Pancreas (tissue), 10 donors: ENCODE measurements at regions not wholly inside any gene's neighbourhood (a gene's known extent, or its start where the extent isn't known, plus 50 kb on each side); places are given as distances from the start of the nearest gene placed in this dataset.

Source experiments
- ATAC-seq, 4 donors: fragments of 200-7000 bp; cut with Tn5 transposase; one replicate each; pipeline versions ENCODE4 v1.8.0 to v1.9.1; 2020; ENCODE audit warnings: mild to moderate bottlenecking in 4 of 4, moderate library complexity in 4 of 4
- DNase-seq, 6 donors: peaks; one replicate each; pipeline ENCODE4 v3.0.0-alpha.2; 2020
- FAIRE-seq: peaks from 2 replicates; lab custom pipeline; 2012; peaks lifted over from hg19 to GRCh38; lab: Jason Lieb, UNC
- H3K27ac ChIP-seq, 4 donors: fragments of 200-600 bp; sonication (generic); 1 replicate in 3 of 4; 2 replicates in 1 of 4; pipeline versions ENCODE4 v1.5.0 to v1.8.0; 2020
- H3K27me3 ChIP-seq, 4 donors: fragments of 200-600 bp; one replicate each; pipeline ENCODE4 v1.8.0; 2021
- H3K36me3 ChIP-seq, 3 donors: fragments of 200-600 bp; sonication (generic) in 1 of 3; one replicate each; pipeline versions ENCODE4 v1.5.0 to v1.8.0; 2020 to 2021
- H3K4me1 ChIP-seq, 3 donors: fragments of 200-600 bp; one replicate each; pipeline ENCODE4 v1.8.0; 2021
- H3K4me3 ChIP-seq, 4 donors: fragments of 200-600 bp; sonication (generic) in 2 of 4; one replicate each; pipeline versions ENCODE4 v1.5.0 to v1.8.0; 2020 to 2021
- H3K9me3 ChIP-seq, 4 donors: fragments of 200-600 bp; one replicate each; pipeline ENCODE4 v1.8.0; 2021
- WGBS, 2 donors: extraction: QIAGEN DNeasy Blood & Tissue Kit; methylation state at CpG; one replicate each; pipeline ENCODE4 v1.1.7; 2013; 5-methylcytosine and 5-hydroxymethylcytosine counted together
- intact Hi-C, 3 donors: fragments of 100-400 bp; cut with DNase I; formaldehyde crosslinking; loops; one replicate each; pipeline versions ENCODE4 v1.11.1 to v1.14.2; 2022
- TF ChIP-seq, protein P1 (sequence below), 4 donors: fragments of 200-600 bp; sonication (generic) in 3 of 4; IDR thresholded peaks; one replicate each; pipeline versions ENCODE4 v1.5.0 to v1.8.0; 2021; ENCODE audit warnings: antibody characterized with exemption in 4 of 4
- donor health status: healthy with polysubstance abuse.
- donor health status: DM: no; HTN: no; CAD: no; lungs with moderate emphysema.
- donor health status: DM: no; HTN: no; CAD: no.
- donor health status: control.
- donor health status: control.
- donor health status: Bipolar disorder and iron deficiency.
- donor health status: DM: yes; HTN: yes; CAD: no.
- donor health status: DM: no; HTN: no; CAD: no.
- donor health status: DM: no; HTN: no; CAD: no.
- donor health status: DM: yes; HTN: yes; CAD: no.

- ATAC-seq (no peak), FAIRE-seq (no peak), DNase-seq (no peak)
- H3K9me3 ChIP-seq, result no peaks in the 10 kb centered on the region
- 55 to 75% methylated on average over 4 of the region's 4 CpGs for WGBS, 2 donors
- H3K27ac ChIP-seq, result no peak overlapping the region
- H3K4me3 ChIP-seq, result no peak overlapping the region
- H3K36me3 ChIP-seq, result no peaks in the 10 kb centered on the region
- H3K27me3 ChIP-seq, result no peaks in the 10 kb centered on the region
- no peaks in the 10 kb centered on the region for H3K4me1 ChIP-seq
- TF ChIP-seq, protein P1, sequence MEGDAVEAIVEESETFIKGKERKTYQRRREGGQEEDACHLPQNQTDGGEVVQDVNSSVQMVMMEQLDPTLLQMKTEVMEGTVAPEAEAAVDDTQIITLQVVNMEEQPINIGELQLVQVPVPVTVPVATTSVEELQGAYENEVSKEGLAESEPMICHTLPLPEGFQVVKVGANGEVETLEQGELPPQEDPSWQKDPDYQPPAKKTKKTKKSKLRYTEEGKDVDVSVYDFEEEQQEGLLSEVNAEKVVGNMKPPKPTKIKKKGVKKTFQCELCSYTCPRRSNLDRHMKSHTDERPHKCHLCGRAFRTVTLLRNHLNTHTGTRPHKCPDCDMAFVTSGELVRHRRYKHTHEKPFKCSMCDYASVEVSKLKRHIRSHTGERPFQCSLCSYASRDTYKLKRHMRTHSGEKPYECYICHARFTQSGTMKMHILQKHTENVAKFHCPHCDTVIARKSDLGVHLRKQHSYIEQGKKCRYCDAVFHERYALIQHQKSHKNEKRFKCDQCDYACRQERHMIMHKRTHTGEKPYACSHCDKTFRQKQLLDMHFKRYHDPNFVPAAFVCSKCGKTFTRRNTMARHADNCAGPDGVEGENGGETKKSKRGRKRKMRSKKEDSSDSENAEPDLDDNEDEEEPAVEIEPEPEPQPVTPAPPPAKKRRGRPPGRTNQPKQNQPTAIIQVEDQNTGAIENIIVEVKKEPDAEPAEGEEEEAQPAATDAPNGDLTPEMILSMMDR (IDR thresholded peaks at IDR 0.05), result no peak
- intact Hi-C loops, result no loop called here
These were observed 102.8 kb upstream of the MXRA5 start for GRCh38 chrX:3449287-3449686.

GRCh38 chrX:3448563-3448962 lies 102.1 kb upstream of the MXRA5 start:
- Histone ChIP-seq H3K9me3 (no peaks in the 10 kb centered on the region), H3K36me3 (no peaks in the 10 kb centered on the region), H3K4me1 (no peaks in the 10 kb centered on the region), H3K27ac (no peak overlapping the region), H3K27me3 (no peaks in the 10 kb centered on the region), H3K4me3 (no peak overlapping the region)
- FAIRE-seq (no peak), DNase-seq (no peak), ATAC-seq (no peak)
- intact Hi-C loops, result no loop called here
- TF ChIP-seq, protein P1 (IDR thresholded peaks at IDR 0.05), result no peak
- WGBS, 2 donors, result 69 to 83% methylated on average over 4 of the region's 4 CpGs

DNA sequence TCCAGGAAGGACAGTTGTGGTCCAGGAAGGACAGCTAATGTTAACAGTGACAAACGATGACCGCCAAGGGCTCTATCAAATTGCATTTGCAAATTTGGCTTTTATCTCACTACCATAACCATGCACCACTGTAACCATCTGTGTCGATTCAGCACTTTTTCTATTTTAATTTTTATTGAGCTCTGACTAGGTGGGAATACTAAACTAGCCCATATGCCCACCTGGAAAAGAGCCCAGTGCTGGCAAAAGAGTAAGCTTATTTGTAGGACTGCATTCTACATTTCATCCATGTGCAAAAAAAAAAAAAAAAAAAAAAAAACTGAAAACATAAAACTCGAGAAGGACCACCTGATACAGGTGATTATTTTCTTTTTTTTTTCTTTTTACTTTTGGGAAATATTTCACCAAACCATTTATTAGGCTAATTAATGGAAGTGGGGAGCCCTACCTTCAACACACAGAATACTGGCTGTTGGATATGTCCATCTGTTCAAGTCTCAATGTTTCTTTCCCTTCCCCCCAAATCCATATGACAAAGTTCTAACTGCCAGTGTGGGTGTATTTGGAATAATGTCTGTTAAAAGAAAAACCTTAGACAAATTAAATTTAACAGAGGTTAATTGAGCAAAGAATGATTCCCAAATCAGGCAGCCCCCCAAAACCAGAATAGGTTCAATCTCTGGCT lies 99.5 kb upstream of the MXRA5 start:
- FAIRE-seq (no peak), DNase-seq (no peak), ATAC-seq (no peak)
- Histone ChIP-seq H3K27me3 (no peaks in the 10 kb centered on the region), H3K4me1 (no peaks in the 10 kb centered on the region), H3K4me3 (no peak overlapping the region), H3K36me3 (no peaks in the 10 kb centered on the region), H3K27ac (no peak overlapping the region), H3K9me3 (no peaks in the 10 kb centered on the region)
- TF ChIP-seq, protein P1 (IDR thresholded peaks at IDR 0.05), result no peak
- intact Hi-C loops, result no loop called here
- 75 to 81% methylated on average over 4 of the region's 4 CpGs for WGBS, 2 donors

DNA sequence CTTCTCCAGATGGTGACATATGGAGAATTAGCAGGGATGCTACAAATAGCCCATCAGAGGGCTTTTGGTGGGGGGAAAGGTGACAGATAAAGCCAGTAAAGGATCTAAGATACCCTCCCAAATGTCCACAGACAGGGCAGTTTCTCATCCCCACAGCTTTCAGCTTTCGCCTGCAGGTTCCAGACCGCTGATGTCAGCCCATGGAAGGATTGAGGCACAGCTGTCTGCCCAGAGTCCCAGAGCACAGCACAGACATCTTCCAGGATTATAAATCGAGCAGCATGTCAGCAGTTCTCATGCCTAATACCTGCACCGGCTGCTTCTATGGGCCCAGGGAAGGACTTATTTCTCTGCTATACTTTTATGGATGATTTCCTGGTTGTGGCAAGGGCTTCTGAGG lies 96.7 kb upstream of the MXRA5 start:
- Histone ChIP-seq H3K4me1 (no peaks in the 10 kb centered on the region), H3K27me3 (no peaks in the 10 kb centered on the region), H3K27ac (no peak overlapping the region), H3K36me3 (no peaks in the 10 kb centered on the region), H3K9me3 (no peaks in the 10 kb centered on the region), H3K4me3 (no peak overlapping the region)
- intact Hi-C loops, result no loop called here
- FAIRE-seq (no peak), DNase-seq (no peak), ATAC-seq (no peak)
- TF ChIP-seq, protein P1 (IDR thresholded peaks at IDR 0.05), result no peak
- 83% methylated on average over 4 of the region's 4 CpGs for WGBS, 2 donors

GRCh38 chrX:3442691-3443090 lies 96.2 kb upstream of the MXRA5 start:
- TF ChIP-seq, protein P1 (IDR thresholded peaks at IDR 0.05), result no peak
- FAIRE-seq, result no peak

More at GRCh38 chrX:3442691-3443090, 96.2 kb upstream of the MXRA5 start:
- H3K36me3 ChIP-seq, result no peaks in the 10 kb centered on the region
- no peaks in the 10 kb centered on the region for H3K27me3 ChIP-seq
- H3K9me3 ChIP-seq, result no peaks in the 10 kb centered on the region
- no peak for ATAC-seq
- no peak overlapping the region for H3K4me3 ChIP-seq
- no peak overlapping the region for H3K27ac ChIP-seq
- WGBS, 2 donors, result 82 to 85% methylated on average over 8 of the region's 8 CpGs
- H3K4me1 ChIP-seq, result no peaks in the 10 kb centered on the region
- intact Hi-C loops, result no loop called here
- DNase-seq, result no peak
